Upper lobe of right lung (tissue), 1 donor: ENCODE measurements at regions not wholly inside any gene's neighbourhood (a gene's known extent, or its start where the extent isn't known, plus 50 kb on each side); places are given as distances from the start of the nearest gene placed in this dataset.

Experiments
- ATAC-seq: fragments of 200-7000 bp; cut with Tn5 transposase; one replicate; pipeline ENCODE4 v1.9.1; 2020; ENCODE audit warnings: mild to moderate bottlenecking, moderate library complexity
- DNase-seq: peaks from one replicate; pipeline ENCODE4 v3.0.0-alpha.2; 2020
- H3K27ac ChIP-seq: fragments of 200-600 bp; one replicate; pipeline ENCODE4 v1.8.0; 2022
- H3K27me3 ChIP-seq: fragments of 200-600 bp; one replicate; pipeline ENCODE4 v1.8.0; 2022; ENCODE audit warnings: mild to moderate bottlenecking
- H3K36me3 ChIP-seq: fragments of 200-600 bp; one replicate; pipeline ENCODE4 v1.8.0; 2022
- H3K4me1 ChIP-seq: fragments of 200-600 bp; one replicate; pipeline ENCODE4 v1.8.0; 2022
- H3K4me3 ChIP-seq: fragments of 200-600 bp; one replicate; pipeline ENCODE4 v1.8.0; 2022; ENCODE audit warnings: mild to moderate bottlenecking
- H3K9me3 ChIP-seq: fragments of 200-600 bp; one replicate; pipeline ENCODE4 v1.8.0; 2022
- intact Hi-C: fragments of 100-400 bp; cut with DNase I; formaldehyde crosslinking; loops from one replicate; pipeline ENCODE4 v1.11.0; 2022
- TF ChIP-seq, protein P1 (sequence below): fragments of 200-600 bp; IDR thresholded peaks from one replicate; pipeline ENCODE4 v1.8.0; 2022; ENCODE audit warnings: antibody characterized with exemption
- donor health status: DM: no; HTN: yes; CAD: no; lungs with severe emphysema.

DNA sequence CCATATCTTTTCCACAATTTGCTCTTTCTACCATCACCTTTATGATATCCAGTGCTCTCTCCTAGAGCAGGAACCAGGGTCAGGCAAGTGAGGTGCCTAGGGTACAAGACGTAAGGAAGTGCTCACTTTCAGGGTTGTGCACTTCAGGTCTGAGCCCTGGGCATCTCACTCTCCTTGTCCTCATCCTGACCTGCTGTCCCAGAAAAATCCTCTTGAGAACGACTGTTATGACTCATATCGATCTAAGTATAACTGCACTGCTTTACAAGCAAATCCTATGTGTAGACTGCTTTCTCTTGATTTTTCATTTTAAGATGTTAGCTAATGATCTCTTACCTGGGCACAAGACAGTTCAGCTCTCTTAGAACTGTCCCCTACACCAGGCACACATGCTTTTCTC, 100.1 kb downstream of the TMEM100 start:
- H3K4me1 ChIP-seq, result peaks cover 3% of the 10 kb centered on the region
- TF ChIP-seq, protein P1, sequence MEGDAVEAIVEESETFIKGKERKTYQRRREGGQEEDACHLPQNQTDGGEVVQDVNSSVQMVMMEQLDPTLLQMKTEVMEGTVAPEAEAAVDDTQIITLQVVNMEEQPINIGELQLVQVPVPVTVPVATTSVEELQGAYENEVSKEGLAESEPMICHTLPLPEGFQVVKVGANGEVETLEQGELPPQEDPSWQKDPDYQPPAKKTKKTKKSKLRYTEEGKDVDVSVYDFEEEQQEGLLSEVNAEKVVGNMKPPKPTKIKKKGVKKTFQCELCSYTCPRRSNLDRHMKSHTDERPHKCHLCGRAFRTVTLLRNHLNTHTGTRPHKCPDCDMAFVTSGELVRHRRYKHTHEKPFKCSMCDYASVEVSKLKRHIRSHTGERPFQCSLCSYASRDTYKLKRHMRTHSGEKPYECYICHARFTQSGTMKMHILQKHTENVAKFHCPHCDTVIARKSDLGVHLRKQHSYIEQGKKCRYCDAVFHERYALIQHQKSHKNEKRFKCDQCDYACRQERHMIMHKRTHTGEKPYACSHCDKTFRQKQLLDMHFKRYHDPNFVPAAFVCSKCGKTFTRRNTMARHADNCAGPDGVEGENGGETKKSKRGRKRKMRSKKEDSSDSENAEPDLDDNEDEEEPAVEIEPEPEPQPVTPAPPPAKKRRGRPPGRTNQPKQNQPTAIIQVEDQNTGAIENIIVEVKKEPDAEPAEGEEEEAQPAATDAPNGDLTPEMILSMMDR, result no peak
- no peak overlapping the region for H3K4me3 ChIP-seq
- ATAC-seq (peak; percentile 25), DNase-seq (no peak)
- H3K27me3 ChIP-seq, result no peaks in the 10 kb centered on the region
- no peak overlapping the region for H3K27ac ChIP-seq
- no peaks in the 10 kb centered on the region for H3K36me3 ChIP-seq
- H3K9me3 ChIP-seq, result no peaks in the 10 kb centered on the region
- intact Hi-C loops, result no loop called here

DNA sequence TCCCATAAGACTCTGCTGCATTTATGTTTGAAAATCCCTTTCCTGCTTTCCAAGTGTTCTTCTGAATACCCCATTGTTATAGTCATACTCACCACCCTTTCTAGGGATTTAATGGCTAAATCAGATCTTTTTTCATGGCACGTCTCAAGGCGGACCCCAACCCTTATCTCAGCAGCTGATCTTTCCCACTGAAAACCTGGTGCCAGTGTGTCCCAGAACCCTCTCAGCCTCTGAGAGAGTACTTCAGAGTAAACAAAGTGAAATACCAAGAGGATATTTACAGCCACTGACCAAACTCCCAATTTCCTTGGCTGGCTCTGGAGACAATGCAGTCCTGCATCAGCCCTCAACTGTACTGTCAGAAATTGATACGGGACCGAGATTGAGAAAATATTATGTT, 101.7 kb downstream of the TMEM100 start:
- H3K36me3 ChIP-seq, result no peaks in the 10 kb centered on the region
- peaks cover 3% of the 10 kb centered on the region for H3K4me1 ChIP-seq
- no peaks in the 10 kb centered on the region for H3K9me3 ChIP-seq
- H3K4me3 ChIP-seq, result no peak overlapping the region
- peak overlapping the region; percentile 36 for H3K27ac ChIP-seq
- DNase-seq, result no peak
- intact Hi-C loops, result no loop called here
- no peaks in the 10 kb centered on the region for H3K27me3 ChIP-seq
- ATAC-seq, result peak; percentile 59
- TF ChIP-seq, protein P1, result no peak

- H3K9me3 ChIP-seq, result no peaks in the 10 kb centered on the region
- H3K27ac ChIP-seq, result no peak overlapping the region
- H3K36me3 ChIP-seq, result no peaks in the 10 kb centered on the region
- TF ChIP-seq, protein P1, result no peak
- ATAC-seq (no peak), DNase-seq (no peak)
- H3K27me3 ChIP-seq, result no peaks in the 10 kb centered on the region
- intact Hi-C loops, result no loop called here
- H3K4me1 ChIP-seq, result peaks cover 3% of the 10 kb centered on the region
- no peak overlapping the region for H3K4me3 ChIP-seq
These were observed 102.6 kb downstream of the TMEM100 start for GRCh38 chr17:55620023-55620422.

GRCh38 chr17:55617441-55617840, 105.2 kb downstream of the TMEM100 start:
- no peaks in the 10 kb centered on the region for H3K27me3 ChIP-seq
- peaks cover 3% of the 10 kb centered on the region for H3K4me1 ChIP-seq
- no peak overlapping the region for H3K27ac ChIP-seq
- no peaks in the 10 kb centered on the region for H3K9me3 ChIP-seq
- no peak overlapping the region for H3K4me3 ChIP-seq
- no peak for ATAC-seq
- no peak for DNase-seq
- no peaks in the 10 kb centered on the region for H3K36me3 ChIP-seq
- intact Hi-C loops, result no loop called here
- TF ChIP-seq, protein P1, result no peak

GRCh38 chr17:55614061-55614460, 102.8 kb upstream of the SMIM36 start:
- Histone ChIP-seq H3K36me3 (no peaks in the 10 kb centered on the region), H3K9me3 (no peaks in the 10 kb centered on the region), H3K4me3 (no peak overlapping the region), H3K4me1 (no peaks in the 10 kb centered on the region), H3K27ac (peak overlapping the region; percentile 43), H3K27me3 (no peaks in the 10 kb centered on the region)
- TF ChIP-seq, protein P1, result no peak
- no peak for ATAC-seq
- intact Hi-C loops, result no loop called here
- DNase-seq, result no peak

- no peaks in the 10 kb centered on the region for H3K4me1 ChIP-seq
- H3K9me3 ChIP-seq, result no peaks in the 10 kb centered on the region
- TF ChIP-seq, protein P1, result no peak
- H3K27me3 ChIP-seq, result no peaks in the 10 kb centered on the region
- H3K27ac ChIP-seq, result peak overlapping the region; percentile 43
- no peaks in the 10 kb centered on the region for H3K36me3 ChIP-seq
- H3K4me3 ChIP-seq, result no peak overlapping the region
- intact Hi-C loops, result no loop called here
- no peak for DNase-seq
- no peak for ATAC-seq
These were observed 101.5 kb upstream of the SMIM36 start for GRCh38 chr17:55612691-55613141.
